Endothelial cell (in vitro differentiated cells): ENCODE measurements at regions not wholly inside any gene's neighbourhood (a gene's known extent, or its start where the extent isn't known, plus 50 kb on each side); places are given as distances from the start of the nearest gene placed in this dataset.

Experiments
- DNase-seq: peaks from one replicate; pipeline ENCODE4 v3.0.0; 2021; ENCODE audit warnings: low spot score
- H3K27ac Mint-ChIP-seq: one replicate; pipeline ENCODE4 v1.8.0; 2021; ENCODE audit warnings: mixed read lengths, inconsistent platforms; ENCODE audit not compliant: unreplicated experiment
- H3K27me3 Mint-ChIP-seq: one replicate; pipeline ENCODE4 v1.8.0; 2021; ENCODE audit warnings: mild to moderate bottlenecking, moderate library complexity, mixed read lengths, inconsistent platforms; ENCODE audit not compliant: unreplicated experiment
- H3K36me3 Mint-ChIP-seq: one replicate; pipeline ENCODE4 v1.8.0; 2021; ENCODE audit warnings: mild to moderate bottlenecking, low read depth, mixed read lengths, inconsistent platforms; ENCODE audit not compliant: unreplicated experiment
- H3K4me1 Mint-ChIP-seq: one replicate; pipeline ENCODE4 v1.8.0; 2021; ENCODE audit warnings: mild to moderate bottlenecking, mixed read lengths, inconsistent platforms; ENCODE audit not compliant: unreplicated experiment
- H3K4me3 Mint-ChIP-seq: one replicate; pipeline ENCODE4 v1.8.0; 2021; ENCODE audit warnings: mild to moderate bottlenecking, mixed read lengths, inconsistent platforms; ENCODE audit not compliant: unreplicated experiment
- H3K9me3 Mint-ChIP-seq: one replicate; pipeline ENCODE4 v1.8.0; 2021; ENCODE audit warnings: mixed read lengths, inconsistent platforms; ENCODE audit not compliant: unreplicated experiment
- CTCF ChIP-seq: fragments of 200-600 bp; sonication (generic); IDR thresholded peaks from one replicate; pipeline ENCODE4 v1.5.0; 2021; ENCODE audit warnings: antibody characterized with exemption; ENCODE audit not compliant: unreplicated experiment

GRCh38 chr5:110105692-110106091, 416.0 kb downstream of the MAN2A1 start:
- no peaks in the 10 kb centered on the region for H3K9me3 Mint-ChIP-seq

GRCh38 chr5:110106750-110107149, 417.0 kb downstream of the MAN2A1 start:
- H3K4me3 Mint-ChIP-seq = no peak overlapping the region
- DNase-seq = no peak
- TF ChIP-seq CTCF = no peak
- H3K36me3 Mint-ChIP-seq = no peaks in the 10 kb centered on the region
- no peak overlapping the region for H3K27ac Mint-ChIP-seq
- H3K27me3 Mint-ChIP-seq = no peaks in the 10 kb centered on the region
- H3K4me1 Mint-ChIP-seq = peaks cover 10% of the 10 kb centered on the region
- no peaks in the 10 kb centered on the region for H3K9me3 Mint-ChIP-seq

More at GRCh38 chr5:110105692-110106091, 416.0 kb downstream of the MAN2A1 start:
- Mint-ChIP-seq H3K36me3 (no peaks in the 10 kb centered on the region), H3K4me1 (peaks cover 10% of the 10 kb centered on the region), H3K27me3 (no peaks in the 10 kb centered on the region), H3K4me3 (no peak overlapping the region), H3K27ac (no peak overlapping the region)
- TF ChIP-seq CTCF = no peak
- no peak for DNase-seq

GRCh38 chr5:110108520-110108919, 418.8 kb downstream of the MAN2A1 start:
- Mint-ChIP-seq H3K27ac (no peak overlapping the region), H3K27me3 (no peaks in the 10 kb centered on the region), H3K4me1 (peaks cover 8% of the 10 kb centered on the region), H3K9me3 (no peaks in the 10 kb centered on the region), H3K36me3 (no peaks in the 10 kb centered on the region), H3K4me3 (no peak overlapping the region)
- DNase-seq = no peak
- no peak for TF ChIP-seq CTCF

GRCh38 chr5:110109667-110110066, 419.9 kb downstream of the MAN2A1 start:
- no peak for TF ChIP-seq CTCF
- no peak for DNase-seq
- no peak overlapping the region for H3K4me3 Mint-ChIP-seq
- no peaks in the 10 kb centered on the region for H3K9me3 Mint-ChIP-seq
- H3K36me3 Mint-ChIP-seq = no peaks in the 10 kb centered on the region
- H3K27me3 Mint-ChIP-seq = no peaks in the 10 kb centered on the region
- no peaks in the 10 kb centered on the region for H3K4me1 Mint-ChIP-seq
- no peak overlapping the region for H3K27ac Mint-ChIP-seq

- no peak overlapping the region for H3K4me3 Mint-ChIP-seq
Measured at GRCh38 chr5:110112348-110112747, 422.6 kb downstream of the MAN2A1 start.

More at GRCh38 chr5:110112348-110112747, 422.6 kb downstream of the MAN2A1 start:
- no peak for TF ChIP-seq CTCF
- no peaks in the 10 kb centered on the region for H3K9me3 Mint-ChIP-seq
- DNase-seq = no peak
- H3K36me3 Mint-ChIP-seq = no peaks in the 10 kb centered on the region
- H3K4me1 Mint-ChIP-seq = no peaks in the 10 kb centered on the region
- no peaks in the 10 kb centered on the region for H3K27me3 Mint-ChIP-seq
- H3K27ac Mint-ChIP-seq = no peak overlapping the region
